ENCODE measurements at regions not wholly inside any gene's neighbourhood (a gene's known extent, or its start where the extent isn't known, plus 50 kb on each side); places are given as distances from the start of the nearest gene placed in this dataset.
A peak's percentile ranks its signal among the peaks of the same experiment; 100 is the strongest.

GRCh38 chr10:24793648-24794379 lies 70.1 kb upstream of the ARHGAP21 start:
- intact Hi-C loops (cut with DNase I), result no loop called here
- peak in 2 of 10 donors; percentile 19 to 49 for DNase-seq

- intact Hi-C loops (cut with DNase I), result no loop called here
- no peak for DNase-seq
These were observed 69.0 kb upstream of the ARHGAP21 start for GRCh38 chr10:24792638-24793037.

GRCh38 chr10:24791084-24791726 lies 67.5 kb upstream of the ARHGAP21 start:
- intact Hi-C loops (cut with DNase I), result loop anchor here (2.0 kb wide), 1 partner anchor 66 kb away; no protein-coding TSS in a partner anchor
- DNase-seq, result no peak

GRCh38 chr10:24790599-24790998 lies 66.9 kb upstream of the ARHGAP21 start:
- peak in 9 of 10 donors; percentile 45 to 95 (median 63) for DNase-seq
- intact Hi-C loops (cut with DNase I), result loop anchor here (2.0 kb wide), 1 partner anchor 66 kb away; no protein-coding TSS in a partner anchor

- DNase-seq, result no peak
- intact Hi-C loops (cut with DNase I), result loop anchor here (2.0 kb wide), 1 partner anchor 65 kb away; no protein-coding TSS in a partner anchor
These were observed 66.4 kb upstream of the ARHGAP21 start for GRCh38 chr10:24790073-24790472.

- intact Hi-C loops (cut with DNase I), result loop anchor here (2.0 kb wide), 1 partner anchor 26 kb away; no protein-coding TSS in a partner anchor
- DNase-seq, result no peak
These were observed 61.2 kb upstream of the ARHGAP21 start for GRCh38 chr10:24784923-24785322.

GRCh38 chr10:24784061-24784460 lies 60.4 kb upstream of the ARHGAP21 start:
- DNase-seq, result peak; percentile 72 to 98 (median 88)
- intact Hi-C loops (cut with DNase I), result loop anchor here (2.0 kb wide), 1 partner anchor 27 kb away; no protein-coding TSS in a partner anchor

GRCh38 chr10:24783504-24783903 lies 59.8 kb upstream of the ARHGAP21 start:
- intact Hi-C loops (cut with DNase I), result loop anchor here (2.0 kb wide), 1 partner anchor 61 kb away; the partner anchor contains the start of gene ARHGAP21
- no peak for DNase-seq

- intact Hi-C loops (cut with DNase I), result no loop called here
- no peak for DNase-seq
These were observed 56.0 kb upstream of the ARHGAP21 start for GRCh38 chr10:24779737-24780136.

- DNase-seq, result no peak
- intact Hi-C loops (cut with DNase I), result no loop called here
These were observed 54.6 kb upstream of the ARHGAP21 start for GRCh38 chr10:24778298-24778697.

GRCh38 chr10:24777196-24777595 lies 53.5 kb upstream of the ARHGAP21 start:
- intact Hi-C loops (cut with DNase I), result no loop called here
- no peak for DNase-seq

GRCh38 chr10:24773939-24774589 lies 50.4 kb upstream of the ARHGAP21 start:
- no peak for DNase-seq
- intact Hi-C loops (cut with DNase I), result loop anchor here (5.0 kb wide), 1 partner anchor 42 kb away; no protein-coding TSS in a partner anchor

Data from posterior cingulate gyrus (tissue), 11 donors.